ENCODE measurements at regions not wholly inside any gene's neighbourhood (a gene's known extent, or its start where the extent isn't known, plus 50 kb on each side); places are given as distances from the start of the nearest gene placed in this dataset.

DNA sequence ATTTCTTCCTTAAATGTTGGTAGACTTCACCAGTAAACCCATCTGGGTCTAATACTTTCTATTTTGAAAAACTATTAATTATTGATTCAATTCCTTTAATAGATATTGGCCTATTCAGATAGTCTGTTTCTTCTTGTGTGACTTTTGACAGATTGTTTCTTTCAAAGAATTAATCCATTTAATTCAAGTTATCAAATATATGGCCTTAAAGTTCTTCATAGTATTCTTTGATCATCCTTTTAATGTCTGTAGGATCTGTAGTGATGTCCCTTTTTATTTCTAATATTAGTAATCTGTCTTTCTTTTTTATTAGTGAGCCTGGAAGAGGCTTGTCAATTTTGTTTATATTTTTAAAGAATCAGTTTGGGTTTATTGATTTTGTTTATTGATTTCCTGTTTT lies 190.0 kb downstream of the SLC38A4 start:
- TF ChIP-seq CTCF (IDR thresholded peaks at IDR 0.05) (no peak), CREM (CRISPR knock-in tag; IDR thresholded peaks at IDR 0.05) (no peak), AR (CRISPR knock-in tag; IDR thresholded peaks at IDR 0.05) (no peak), SMAD3 (CRISPR knock-in tag; IDR thresholded peaks at IDR 0.05; ENCODE audit: borderline replicate concordance) (no peak), CREB1 (CRISPR knock-in tag; IDR thresholded peaks at IDR 0.05) (no peak), NR2C2 (CRISPR knock-in tag; IDR thresholded peaks at IDR 0.05) (no peak), SOX15 (CRISPR knock-in tag; IDR thresholded peaks at IDR 0.05) (no peak)
- TF ChIP-seq, protein P1, sequence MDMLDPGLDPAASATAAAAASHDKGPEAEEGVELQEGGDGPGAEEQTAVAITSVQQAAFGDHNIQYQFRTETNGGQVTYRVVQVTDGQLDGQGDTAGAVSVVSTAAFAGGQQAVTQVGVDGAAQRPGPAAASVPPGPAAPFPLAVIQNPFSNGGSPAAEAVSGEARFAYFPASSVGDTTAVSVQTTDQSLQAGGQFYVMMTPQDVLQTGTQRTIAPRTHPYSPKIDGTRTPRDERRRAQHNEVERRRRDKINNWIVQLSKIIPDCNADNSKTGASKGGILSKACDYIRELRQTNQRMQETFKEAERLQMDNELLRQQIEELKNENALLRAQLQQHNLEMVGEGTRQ (CRISPR knock-in tag; IDR thresholded peaks at IDR 0.05) = no peak
- TF ChIP-seq, protein P2, sequence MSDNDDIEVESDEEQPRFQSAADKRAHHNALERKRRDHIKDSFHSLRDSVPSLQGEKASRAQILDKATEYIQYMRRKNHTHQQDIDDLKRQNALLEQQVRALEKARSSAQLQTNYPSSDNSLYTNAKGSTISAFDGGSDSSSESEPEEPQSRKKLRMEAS (CRISPR knock-in tag; IDR thresholded peaks at IDR 0.05) = no peak

Data from WTC11 (cell line).